HCT116 (cell line): ENCODE measurements at regions not wholly inside any gene's neighbourhood (a gene's known extent, or its start where the extent isn't known, plus 50 kb on each side); places are given as distances from the start of the nearest gene placed in this dataset.

ENCODE experiments used
- ATAC-seq: fragments of 200-7000 bp; cut with Tn5 transposase; 2 replicates; pipeline ENCODE4 v1.9.1; 2020; ENCODE audit warnings: mild to moderate bottlenecking, moderate library complexity
- BruUV-seq: library from RNA; stranded (reverse); fragments of 400-500 nt; replicated peaks from 2 replicates; lab custom pipeline; 2021; lab: Mats Ljungman, UMichigan
- CTCF ChIA-PET: fragments of 300-600 bp; sonication (Branson Sonifier 250); formaldehyde crosslinking; loops from one replicate; lab custom pipeline; 2021; ENCODE audit warnings: antibody characterized with exemption; lab: Charles Lee
- POLR2A ChIA-PET: fragments of 300-600, 350-600 bp; sonication (Branson Sonifier 250); formaldehyde crosslinking; loops from one replicate; lab custom pipeline; 2021; ENCODE audit warnings: antibody characterized with exemption; lab: Charles Lee
- RAD21 ChIA-PET, 2 experiments: fragments of 300-600 bp; sonication (Branson Sonifier 250); formaldehyde crosslinking; loops; one replicate each; lab custom pipeline; 2023; ENCODE audit warnings: low total read pairs in 2 of 2; ENCODE audit not compliant: uncharacterized antibody in 2 of 2, unreplicated experiment in 2 of 2, low non-redundant PET in 1 of 2; lab: Charles Lee
- DNase-seq: peaks from one replicate; pipeline ENCODE4 v3.0.0-alpha.2; 2010; ENCODE audit warnings: low read depth, low spot score
- H2AFZ ChIP-seq: fragments of 200-600 bp; shearing (Covaris generic), sonication (generic); 2 replicates; pipeline ENCODE4 v1.6.1; 2017; ENCODE audit warnings: low read depth, mixed run types, mixed read lengths, antibody characterized with exemption, low read length; ENCODE audit not compliant: poor library complexity, severe bottlenecking
- H3K27ac ChIP-seq: 2 replicates; pipeline ENCODE4 v1.5.1; 2012; ENCODE audit warnings: low read depth, low read length
- H3K27me3 ChIP-seq: fragments of 200-600 bp; sonication (generic); 2 replicates; pipeline ENCODE4 v1.6.1; 2016; ENCODE audit warnings: mixed run types, low read length, mixed read lengths; ENCODE audit not compliant: insufficient read depth
- H3K36me3 ChIP-seq, 2 experiments: fragments of 200-500 bp in 1 of 2; fragments of 200-600 bp in 1 of 2; sonication (Bioruptor generic) in 1 of 2; sonication (generic) in 1 of 2; 2 replicates each; pipeline versions ENCODE4 v1.5.1 to v1.6.1; 2014 to 2016; ENCODE audit warnings: low read length in 2 of 2, inconsistent platforms in 1 of 2, mixed read lengths in 1 of 2, mixed run types in 1 of 2; ENCODE audit not compliant: insufficient read depth in 2 of 2, control insufficient read depth in 1 of 2
- H3K4me1 ChIP-seq, 2 experiments: fragments of 200-600 bp in 1 of 2; sonication (generic) in 1 of 2; 2 replicates each; pipeline versions ENCODE4 v1.5.1 to v1.6.1; 2012 to 2017; ENCODE audit warnings: low read length in 2 of 2, inconsistent platforms in 1 of 2, mild to moderate bottlenecking in 1 of 2, mixed read lengths in 1 of 2, mixed run types in 1 of 2, moderate library complexity in 1 of 2; ENCODE audit not compliant: insufficient read depth in 2 of 2, control insufficient read depth in 1 of 2
- H3K4me2 ChIP-seq: fragments of 200-600 bp; sonication (generic); 2 replicates; pipeline ENCODE4 v1.6.1; 2017; ENCODE audit warnings: mixed run types, low read length, mixed read lengths
- H3K4me3 ChIP-seq, 2 experiments: fragments of 200-600 bp in 1 of 2; sonication (generic) in 1 of 2; replicated peaks in 1 of 2; 2 replicates each; pipeline ENCODE4 v1.5.1; 2011 to 2016; ENCODE audit warnings: low read length in 2 of 2, control low read depth in 1 of 2, low read depth in 1 of 2, mild to moderate bottlenecking in 1 of 2, mixed read lengths in 1 of 2, mixed run types in 1 of 2
- H3K79me2 ChIP-seq: fragments of 200-600 bp; sonication (generic); 2 replicates; pipeline ENCODE4 v1.6.1; 2017; ENCODE audit warnings: mild to moderate bottlenecking, mixed run types, low read length, moderate library complexity, mixed read lengths; ENCODE audit not compliant: insufficient read depth
- H3K9ac ChIP-seq: fragments of 200-600 bp; sonication (generic); 2 replicates; pipeline ENCODE4 v1.6.1; 2016; ENCODE audit warnings: low read length, mixed read lengths
- H3K9me2 ChIP-seq: fragments of 200-600 bp; sonication (generic), shearing (Covaris generic); 2 replicates; pipeline ENCODE4 v1.6.1; 2017; ENCODE audit warnings: mixed run types, mild to moderate bottlenecking, moderate library complexity; ENCODE audit not compliant: insufficient read depth
- H3K9me3 ChIP-seq, 2 experiments: fragments of 200-500 bp in 1 of 2; fragments of 200-600 bp in 1 of 2; sonication (Bioruptor generic) in 1 of 2; sonication (generic) in 1 of 2; 2 replicates each; pipeline ENCODE4 v1.6.1; 2014 to 2017; ENCODE audit warnings: low read length in 2 of 2, mixed read lengths in 2 of 2, inconsistent platforms in 1 of 2, low read depth in 1 of 2, mild to moderate bottlenecking in 1 of 2, mixed run types in 1 of 2, moderate library complexity in 1 of 2; ENCODE audit not compliant: control insufficient read depth in 1 of 2, insufficient read depth in 1 of 2
- H4K20me1 ChIP-seq: fragments of 200-600 bp; sonication (generic), shearing (Covaris generic); 2 replicates; pipeline ENCODE4 v1.6.1; 2017; ENCODE audit warnings: mixed run types, mild to moderate bottlenecking, moderate library complexity; ENCODE audit not compliant: insufficient read depth
- CBX3 ChIP-seq: IDR thresholded peaks from 2 replicates; pipeline ENCODE4 v1.6.1; 2012; ENCODE audit warnings: low read depth
- CTCF ChIP-seq, 3 experiments: fragments of 200-600 bp in 1 of 3; sonication (generic) in 1 of 3; IDR thresholded peaks in 2 of 3; conservative IDR thresholded peaks in 1 of 3; 2 replicates each; pipeline ENCODE4 v1.5.1; 2012 to 2017; ENCODE audit warnings: low read depth in 2 of 3, low read length in 2 of 3, antibody characterized with exemption in 1 of 3, borderline replicate concordance in 1 of 3, control low read depth in 1 of 3, mild to moderate bottlenecking in 1 of 3, mixed read lengths in 1 of 3, mixed run types in 1 of 3, moderate library complexity in 1 of 3; ENCODE audit not compliant: insufficient read depth in 1 of 3
- JUND ChIP-seq: IDR thresholded peaks from 2 replicates; pipeline ENCODE4 v1.6.1; 2012
- RAD21 ChIP-seq: IDR thresholded peaks from 2 replicates; pipeline ENCODE4 v1.6.1; 2012; ENCODE audit warnings: low read depth, mild to moderate bottlenecking
- SP1 ChIP-seq: IDR thresholded peaks from 2 replicates; pipeline ENCODE4 v1.6.1; 2012; ENCODE audit warnings: low read depth
- intact Hi-C: fragments of 100-400 bp; cut with micrococcal nuclease; formaldehyde crosslinking; loops from 2 replicates; pipeline ENCODE4 v1.10.0; 2022
- TF ChIP-seq, protein P1 (sequence below): IDR thresholded peaks from 2 replicates; pipeline ENCODE4 v1.6.1; 2012

- ChIA-PET RAD21 (no interaction called here), POLR2A (no interaction called here), CTCF (no interaction called here)
- H3K27ac ChIP-seq, result no peak overlapping the region
- H4K20me1 ChIP-seq, result no peaks in the 10 kb centered on the region
- H2AFZ ChIP-seq, result no peak overlapping the region
- DNase-seq (peak; percentile 47), ATAC-seq (peak; percentile 95)
- intact Hi-C loops, result loop anchor here (1.0 to 5.0 kb wide), 2 partner anchors 893 to 1680 kb away; no protein-coding TSS in a partner anchor
- no peak overlapping the region for H3K9ac ChIP-seq
- H3K4me2 ChIP-seq, result no peak overlapping the region
- H3K9me3 ChIP-seq, result no peaks in the 10 kb centered on the region
- no peaks in the 10 kb centered on the region for H3K79me2 ChIP-seq
- H3K4me1 ChIP-seq, result no peaks in the 10 kb centered on the region
- peaks cover 18% of the 10 kb centered on the region; the same call in 1 of the 2 replicates for H3K27me3 ChIP-seq
- no peaks in the 10 kb centered on the region for H3K36me3 ChIP-seq
- H3K4me3 ChIP-seq, result no peak overlapping the region
- no TSS peak for BruUV-seq
- H3K9me2 ChIP-seq, result no peaks in the 10 kb centered on the region
- TF ChIP-seq JUND (no peak), RAD21 (peak; percentile 70), CBX3 (0 out of 2 replicates have a peak, but pooled peaks have one; percentile 30), CTCF (IDR thresholded peaks at IDR 0.05 in 2 of 3, conservative IDR thresholded peaks at IDR 0.05 in 1 of 3; ENCODE audit: borderline replicate concordance in 1 of 3, insufficient read depth in 1 of 3, low read depth in 2 of 3, low read length in 2 of 3) (peak; percentile 26 to 52 (median 50); a peak in 3 of 6 replicates), SP1 (no peak)
- TF ChIP-seq, protein P1, sequence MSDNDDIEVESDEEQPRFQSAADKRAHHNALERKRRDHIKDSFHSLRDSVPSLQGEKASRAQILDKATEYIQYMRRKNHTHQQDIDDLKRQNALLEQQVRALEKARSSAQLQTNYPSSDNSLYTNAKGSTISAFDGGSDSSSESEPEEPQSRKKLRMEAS, result 0 out of 2 replicates have a peak, but pooled peaks have one; percentile 23
Measured at GRCh38 chr2:67322353-67323001, 74.7 kb upstream of the ETAA1 start.
